Activated CD8-positive, alpha-beta memory T cell treated with anti-CD3 and anti-CD28 coated beads, Interleukin-2, amount 50 U/mL, for 24 hours (primary cell): ENCODE measurements at regions not wholly inside any gene's neighbourhood (a gene's known extent, or its start where the extent isn't known, plus 50 kb on each side); places are given as distances from the start of the nearest gene placed in this dataset.

Experiments
- DNase-seq: peaks from one replicate; pipeline ENCODE4 v3.0.0-alpha.2; 2020; ENCODE audit errors: extremely low read depth

- DNase-seq: no peak
Observed at GRCh38 chr3:105177576-105177975, 189.1 kb upstream of the ALCAM start.

GRCh38 chr3:105187344-105187743, 179.4 kb upstream of the ALCAM start:
- DNase-seq: no peak

- DNase-seq: no peak
Observed at GRCh38 chr3:105195260-105195659, 171.4 kb upstream of the ALCAM start.

GRCh38 chr3:105197863-105198262, 168.8 kb upstream of the ALCAM start:
- no peak for DNase-seq

GRCh38 chr3:105199217-105199616, 167.5 kb upstream of the ALCAM start:
- DNase-seq: no peak

- DNase-seq: no peak
Observed at GRCh38 chr3:105210141-105210540, 156.6 kb upstream of the ALCAM start.

- no peak for DNase-seq
Observed at GRCh38 chr3:105214590-105214989, 152.1 kb upstream of the ALCAM start.

- no peak for DNase-seq
Observed at GRCh38 chr3:105222568-105223093, 144.1 kb upstream of the ALCAM start.

- no peak for DNase-seq
Observed at GRCh38 chr3:105223815-105224214, 142.9 kb upstream of the ALCAM start.

GRCh38 chr3:105228696-105229095, 138.0 kb upstream of the ALCAM start:
- DNase-seq: no peak

- DNase-seq: no peak
Observed at GRCh38 chr3:105232553-105232952, 134.2 kb upstream of the ALCAM start.

- no peak for DNase-seq
Observed at GRCh38 chr3:105233010-105233409, 133.7 kb upstream of the ALCAM start.

- no peak for DNase-seq
Observed at GRCh38 chr3:105235221-105235620, 131.5 kb upstream of the ALCAM start.

GRCh38 chr3:105235785-105236184, 130.9 kb upstream of the ALCAM start:
- DNase-seq: no peak

- DNase-seq: no peak
Observed at GRCh38 chr3:105238367-105238766, 128.3 kb upstream of the ALCAM start.

GRCh38 chr3:105243076-105243475, 123.6 kb upstream of the ALCAM start:
- DNase-seq: no peak

- DNase-seq: no peak
Observed at GRCh38 chr3:105246536-105246935, 120.2 kb upstream of the ALCAM start.

GRCh38 chr3:105253225-105253624, 113.5 kb upstream of the ALCAM start:
- no peak for DNase-seq

GRCh38 chr3:105254154-105254553, 112.6 kb upstream of the ALCAM start:
- DNase-seq: no peak

- no peak for DNase-seq
Observed at GRCh38 chr3:105255350-105255749, 111.4 kb upstream of the ALCAM start.

- no peak for DNase-seq
Observed at GRCh38 chr3:105259496-105259895, 107.2 kb upstream of the ALCAM start.

GRCh38 chr3:105260385-105260784, 106.3 kb upstream of the ALCAM start:
- no peak for DNase-seq

- no peak for DNase-seq
Observed at GRCh38 chr3:105274536-105274935, 92.2 kb upstream of the ALCAM start.

- DNase-seq: no peak
Observed at GRCh38 chr3:105274958-105275357, 91.8 kb upstream of the ALCAM start.

- no peak for DNase-seq
Observed at GRCh38 chr3:105277656-105278055, 89.1 kb upstream of the ALCAM start.
